ENCODE measurements at regions not wholly inside any gene's neighbourhood (a gene's known extent, or its start where the extent isn't known, plus 50 kb on each side); places are given as distances from the start of the nearest gene placed in this dataset.
"Not testable (repeated sequence)": the region's sequence is repeated elsewhere in the genome, so short reads cannot be mapped to it uniquely, and the experiment has no call there.

- DNase-seq, result no peak
These were observed 865.1 kb upstream of the VRK2 start for GRCh38 chr2:57181315-57182038.

DNA sequence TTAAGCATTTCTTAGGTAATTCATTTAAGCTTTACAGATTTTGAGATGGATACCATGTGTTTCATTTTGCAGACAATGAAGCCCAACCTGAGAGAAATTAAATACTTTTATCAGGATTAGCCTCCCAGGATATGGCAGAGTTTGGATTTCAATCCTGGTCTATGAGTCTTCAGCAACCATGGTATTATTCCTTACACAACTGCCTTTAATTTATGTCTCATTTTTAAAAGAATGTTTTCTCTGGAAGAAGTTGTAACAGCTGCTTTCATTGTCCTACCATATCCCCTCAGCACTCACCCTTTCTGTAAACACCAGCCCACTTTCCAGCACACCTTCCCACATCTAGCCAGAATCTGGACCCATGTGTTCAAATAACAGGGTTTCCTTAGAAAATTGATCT lies 863.7 kb upstream of the VRK2 start:
- DNase-seq, result no peak

- DNase-seq, result no peak
These were observed 861.0 kb upstream of the VRK2 start for GRCh38 chr2:57185568-57185967.

GRCh38 chr2:57190007-57190406 lies 856.6 kb upstream of the VRK2 start:
- no peak for DNase-seq

DNA sequence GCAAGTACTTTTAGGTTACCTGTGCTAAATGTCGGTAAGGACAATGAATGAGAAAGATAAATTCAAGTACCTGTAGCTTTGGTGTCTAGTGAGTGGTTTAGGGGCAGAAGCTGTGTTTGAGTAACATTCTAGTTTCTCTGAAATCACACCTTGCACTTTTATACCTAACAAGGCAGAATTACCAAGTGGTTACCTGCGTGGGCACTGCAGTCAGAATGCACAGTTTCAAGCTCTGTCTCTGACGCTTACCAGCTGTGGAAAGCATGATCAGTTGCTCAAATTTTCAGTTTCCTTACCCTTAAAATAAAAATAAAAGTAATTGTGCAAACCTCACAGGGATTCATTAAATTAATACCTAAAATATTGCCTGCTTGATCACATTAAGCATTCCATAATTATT lies 846.9 kb upstream of the VRK2 start:
- no peak for DNase-seq

DNA sequence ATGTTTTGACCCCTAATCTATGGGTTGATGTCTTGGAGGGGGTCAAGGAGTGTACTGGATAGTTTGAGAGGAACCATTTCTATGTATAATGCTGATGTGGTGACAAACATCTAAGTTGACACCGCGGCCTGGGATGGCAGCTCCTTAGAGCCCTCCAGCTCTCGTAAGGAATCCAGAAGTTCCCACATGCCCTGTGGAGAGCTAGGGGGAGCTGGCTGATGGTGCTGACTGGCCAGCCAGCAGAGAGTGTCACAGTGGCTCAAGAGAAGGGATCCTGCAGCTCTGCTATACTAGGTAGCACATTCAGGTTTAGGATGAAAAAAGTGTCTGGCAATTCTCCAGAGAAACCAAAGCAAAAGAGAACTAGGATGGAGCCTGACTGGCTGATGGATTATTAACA lies 842.2 kb upstream of the VRK2 start:
- no peak for DNase-seq

DNA sequence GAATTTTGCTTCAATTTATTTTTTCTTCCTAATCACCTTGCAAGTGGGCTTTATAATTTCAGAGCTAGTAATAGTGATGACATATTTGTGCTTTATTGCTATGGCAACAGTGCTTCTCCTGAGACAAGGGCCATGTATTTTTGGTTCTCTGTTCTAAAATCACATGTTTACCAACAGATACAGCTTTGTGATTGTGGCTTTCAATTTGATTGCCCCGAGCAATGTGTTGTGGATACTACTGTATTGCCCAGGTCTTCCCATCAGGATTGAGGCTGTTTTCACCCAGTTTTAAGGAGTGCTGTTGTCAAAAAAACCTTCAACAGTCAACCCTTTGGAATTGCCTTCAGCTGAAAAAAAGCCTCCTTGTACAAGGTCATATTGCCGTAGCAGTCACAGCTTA lies 841.4 kb upstream of the VRK2 start:
- no peak for DNase-seq

GRCh38 chr2:57207191-57207590 lies 839.4 kb upstream of the VRK2 start:
- DNase-seq, result no peak

GRCh38 chr2:57209799-57210198 lies 836.8 kb upstream of the VRK2 start:
- DNase-seq, result no peak

DNA sequence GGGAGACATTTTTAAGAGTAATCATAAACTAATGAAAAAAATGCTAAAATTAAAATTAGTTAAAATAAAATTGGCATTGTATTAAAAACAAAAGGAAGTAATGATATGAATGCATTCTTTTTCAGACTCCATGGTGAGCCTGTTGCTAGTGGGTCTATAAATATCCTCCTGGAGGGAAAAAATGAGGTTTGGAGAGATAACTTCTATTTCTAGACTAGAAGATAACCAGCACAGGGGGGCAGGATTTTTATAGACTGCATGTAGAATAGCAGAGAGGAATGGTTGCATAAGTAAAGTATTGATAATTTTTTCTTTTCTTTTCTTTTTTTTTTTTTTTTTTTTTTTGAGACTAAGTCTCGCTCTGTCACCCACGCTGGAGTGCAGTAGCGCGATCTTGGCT lies 835.8 kb upstream of the VRK2 start:
- DNase-seq, result no peak

DNA sequence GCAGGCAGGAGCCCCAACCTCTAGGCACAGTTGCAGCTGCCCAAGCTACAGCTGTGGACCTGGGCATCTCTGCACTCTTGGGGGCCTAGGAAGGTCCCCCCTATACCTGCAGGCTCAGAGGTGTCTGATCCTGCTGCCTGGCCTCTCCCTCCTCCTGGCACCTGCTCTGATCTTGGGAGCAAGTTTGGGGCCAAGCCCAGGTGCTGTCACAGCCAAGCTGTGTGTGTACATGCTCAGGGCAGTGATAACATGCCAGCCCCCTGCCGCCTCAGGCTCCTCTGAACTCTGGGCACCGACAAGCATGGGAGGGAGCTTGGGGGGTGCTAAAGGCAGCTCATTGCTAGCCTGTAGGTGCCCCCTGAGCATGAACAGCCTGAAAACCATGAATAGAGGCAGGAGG lies 829.6 kb upstream of the VRK2 start:
- no peak for DNase-seq

- DNase-seq, result no peak
These were observed 828.4 kb upstream of the VRK2 start for GRCh38 chr2:57218206-57218605.

DNA sequence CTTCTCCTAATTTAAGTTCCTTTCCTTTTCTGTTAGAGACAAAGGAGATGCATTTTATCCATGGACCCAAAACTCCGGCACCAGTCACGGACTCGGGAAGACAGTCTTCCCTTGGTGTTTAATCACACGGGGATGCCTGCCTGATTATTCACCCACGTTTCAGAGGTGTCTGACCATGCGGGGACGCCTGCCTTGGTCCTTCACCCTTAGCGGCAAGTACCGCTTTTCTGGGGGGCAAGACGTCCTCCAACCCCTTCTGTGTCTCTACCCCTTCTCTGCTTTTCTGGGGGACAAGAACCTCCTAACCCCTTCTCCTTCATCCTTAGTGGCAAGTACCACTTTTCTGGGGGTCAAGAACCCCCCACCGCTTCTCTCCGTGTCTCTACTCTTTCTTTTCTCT lies 816.9 kb upstream of the VRK2 start:
- DNase-seq, result not testable (repeated sequence)

DNA sequence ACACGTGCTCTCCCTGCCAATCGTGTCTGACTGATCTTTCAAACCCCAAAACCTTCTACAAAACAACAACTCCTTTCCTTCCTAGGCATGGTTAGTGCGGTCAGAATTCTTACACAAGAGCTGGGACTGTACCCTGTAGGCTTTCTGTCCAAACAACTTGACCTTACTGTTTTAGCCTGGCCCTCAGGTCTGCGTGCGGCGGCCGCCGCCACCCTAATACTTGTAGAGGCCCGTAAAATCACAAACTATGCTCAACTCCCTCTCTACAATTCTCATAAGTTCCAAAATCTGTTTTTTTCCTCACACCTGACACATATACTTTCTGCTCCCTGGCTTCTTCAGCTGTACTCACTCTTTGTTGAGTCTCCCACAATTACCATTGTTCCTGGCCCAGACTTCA lies 814.3 kb upstream of the VRK2 start:
- DNase-seq, result not testable (repeated sequence)

DNA sequence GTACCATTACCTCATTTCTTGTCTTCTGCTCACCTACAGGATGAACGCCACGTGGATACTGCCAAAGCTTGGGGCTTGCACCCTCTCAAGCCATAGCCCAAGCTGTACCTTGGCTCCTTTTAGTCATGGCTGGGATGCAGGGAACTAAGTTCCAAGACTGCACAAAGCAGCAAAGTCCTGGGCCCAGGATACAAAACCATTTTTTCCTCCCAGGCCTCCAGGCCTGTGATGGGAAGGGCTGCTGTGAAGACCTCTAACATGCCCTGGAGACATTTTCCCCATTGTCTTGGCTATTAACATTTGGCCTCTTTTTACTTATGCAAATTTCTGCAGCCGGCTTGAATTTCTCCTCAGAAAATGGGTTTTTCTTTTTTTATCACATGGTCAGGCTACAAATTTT lies 795.1 kb upstream of the VRK2 start:
- not testable (repeated sequence) for DNase-seq

DNA sequence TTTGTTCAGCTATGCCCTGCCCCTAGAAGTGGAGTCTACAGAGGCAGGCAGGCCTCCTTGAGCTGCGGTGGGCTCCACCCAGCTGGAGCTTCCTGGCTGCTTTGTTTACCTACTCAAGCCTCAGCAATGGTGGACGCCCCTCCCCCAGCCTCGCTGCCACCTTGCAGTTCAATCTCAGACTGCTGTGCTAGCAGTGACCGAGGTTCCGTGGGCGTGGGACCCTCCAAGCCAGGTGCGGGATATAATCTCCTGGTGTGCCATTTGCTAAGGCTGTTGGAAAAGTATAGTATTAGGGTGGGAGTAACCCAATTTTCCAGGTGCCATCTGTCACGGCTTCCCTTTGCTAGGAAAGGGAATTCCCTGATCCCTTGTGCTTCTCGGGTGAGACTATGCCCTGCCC lies 770.2 kb upstream of the VRK2 start:
- DNase-seq, result not testable (repeated sequence)

GRCh38 chr2:57278451-57278850 lies 768.2 kb upstream of the VRK2 start:
- no peak for DNase-seq

- no peak for DNase-seq
These were observed 755.4 kb upstream of the VRK2 start for GRCh38 chr2:57291209-57291608.

- DNase-seq, result no peak
These were observed 749.6 kb upstream of the VRK2 start for GRCh38 chr2:57296795-57297517.

- no peak for DNase-seq
These were observed 732.9 kb upstream of the VRK2 start for GRCh38 chr2:57313678-57314077.

DNA sequence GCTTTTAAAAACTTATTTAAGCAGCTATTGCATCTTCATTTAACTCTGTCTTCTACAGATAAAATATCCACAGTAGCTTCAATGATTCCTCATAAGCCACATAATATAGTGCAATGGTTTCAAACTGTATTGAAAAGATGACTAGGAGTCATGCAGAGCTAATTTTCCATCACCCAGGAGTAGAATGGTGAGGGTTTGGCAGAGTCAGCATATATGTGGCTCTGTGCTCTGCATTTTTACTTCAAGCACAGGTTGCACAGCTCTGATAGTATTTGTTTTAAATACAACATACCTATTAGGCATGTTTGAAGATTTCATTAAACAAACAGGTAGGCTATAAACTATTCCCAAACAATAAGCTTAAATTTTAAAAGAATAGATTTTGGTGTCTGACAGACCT lies 731.9 kb upstream of the VRK2 start:
- DNase-seq, result no peak

GRCh38 chr2:57330447-57330846 lies 716.2 kb upstream of the VRK2 start:
- no peak for DNase-seq

DNA sequence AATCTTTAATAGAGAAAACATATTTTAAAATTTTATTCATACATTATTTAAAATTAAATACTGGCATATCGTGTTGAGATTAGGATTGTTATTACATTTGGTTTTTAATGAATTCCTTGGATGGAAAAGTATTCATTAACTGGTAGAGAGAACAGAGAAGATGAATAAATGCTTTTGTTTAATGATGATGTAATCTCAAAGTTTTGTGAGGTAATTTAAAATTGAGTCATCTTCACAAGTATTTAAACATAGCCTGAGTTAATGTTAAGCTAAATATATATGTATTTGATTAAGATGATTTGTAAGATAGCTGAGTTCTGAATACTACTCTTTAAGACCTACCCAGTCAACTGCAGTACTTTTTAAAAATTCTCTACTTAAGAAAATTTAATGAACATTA lies 713.4 kb upstream of the VRK2 start:
- DNase-seq, result no peak

- DNase-seq, result no peak
These were observed 703.1 kb upstream of the VRK2 start for GRCh38 chr2:57343391-57344006.
